ENCODE measurements at regions not wholly inside any gene's neighbourhood (a gene's known extent, or its start where the extent isn't known, plus 50 kb on each side); places are given as distances from the start of the nearest gene placed in this dataset.

DNA sequence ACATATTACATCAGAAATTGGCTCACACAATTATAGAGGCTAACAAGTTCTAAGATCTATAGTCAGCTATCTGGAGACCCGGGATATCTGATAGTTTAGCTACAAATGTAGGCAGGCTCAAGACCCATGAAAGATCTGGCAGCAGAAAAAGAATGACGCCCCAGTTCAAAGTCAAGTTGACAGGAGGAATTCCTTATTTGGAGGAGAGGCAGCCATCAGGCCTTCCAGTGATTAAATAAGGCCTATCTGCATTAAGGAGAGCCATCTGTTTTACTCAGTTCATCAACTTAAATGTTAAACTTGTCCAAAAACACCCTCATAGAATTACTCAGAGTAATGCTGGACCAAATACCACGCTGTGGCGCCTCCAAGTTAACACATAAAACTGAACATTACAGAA is 1402.6 kb downstream of the FAM181B start:
- BruUV-seq (replicated peaks): no TSS peak
- no peak overlapping the region for H3K27ac ChIP-seq (ENCODE audit: low read depth, low read length, poor library complexity, severe bottlenecking)
- H3K79me2 ChIP-seq (ENCODE audit: insufficient read depth, low read depth, low read length): no peaks in the 10 kb centered on the region
- no peak overlapping the region for H3K4me2 ChIP-seq (ENCODE audit: low read length)
- no peak overlapping the region for H2AFZ ChIP-seq (ENCODE audit: low read length)
- no peaks in the 10 kb centered on the region for H3K9me2 ChIP-seq (ENCODE audit: insufficient read depth, low read length)
- no peaks in the 10 kb centered on the region for H3K36me3 ChIP-seq (ENCODE audit: insufficient read depth, low read length)
- intact Hi-C loops (cut with micrococcal nuclease; ENCODE audit: unreplicated experiment): no loop called here
- no peak for DNase-seq (ENCODE audit: low spot score)
- H3K4me1 ChIP-seq (ENCODE audit: insufficient read depth, low read length, poor library complexity, severe bottlenecking): no peaks in the 10 kb centered on the region
- no peak overlapping the region for H3K4me3 ChIP-seq (ENCODE audit: low read depth, low read length, poor library complexity, severe bottlenecking)
- no peak for TF ChIP-seq EZH2phosphoT487 (IDR thresholded peaks at IDR 0.05; ENCODE audit: borderline replicate concordance, low read depth, low read length)
- TF ChIP-seq, protein P1, sequence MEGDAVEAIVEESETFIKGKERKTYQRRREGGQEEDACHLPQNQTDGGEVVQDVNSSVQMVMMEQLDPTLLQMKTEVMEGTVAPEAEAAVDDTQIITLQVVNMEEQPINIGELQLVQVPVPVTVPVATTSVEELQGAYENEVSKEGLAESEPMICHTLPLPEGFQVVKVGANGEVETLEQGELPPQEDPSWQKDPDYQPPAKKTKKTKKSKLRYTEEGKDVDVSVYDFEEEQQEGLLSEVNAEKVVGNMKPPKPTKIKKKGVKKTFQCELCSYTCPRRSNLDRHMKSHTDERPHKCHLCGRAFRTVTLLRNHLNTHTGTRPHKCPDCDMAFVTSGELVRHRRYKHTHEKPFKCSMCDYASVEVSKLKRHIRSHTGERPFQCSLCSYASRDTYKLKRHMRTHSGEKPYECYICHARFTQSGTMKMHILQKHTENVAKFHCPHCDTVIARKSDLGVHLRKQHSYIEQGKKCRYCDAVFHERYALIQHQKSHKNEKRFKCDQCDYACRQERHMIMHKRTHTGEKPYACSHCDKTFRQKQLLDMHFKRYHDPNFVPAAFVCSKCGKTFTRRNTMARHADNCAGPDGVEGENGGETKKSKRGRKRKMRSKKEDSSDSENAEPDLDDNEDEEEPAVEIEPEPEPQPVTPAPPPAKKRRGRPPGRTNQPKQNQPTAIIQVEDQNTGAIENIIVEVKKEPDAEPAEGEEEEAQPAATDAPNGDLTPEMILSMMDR (conservative IDR thresholded peaks at IDR 0.05; ENCODE audit: low read length): no peak
- CTCF ChIA-PET (ENCODE audit: unreplicated experiment): no interaction called here
- POLR2A ChIA-PET: interaction anchor here (0.5 to 0.7 kb wide), 2 partner anchors 14 to 1961 kb away, joined by 3 read pairs; no protein-coding TSS in a partner anchor
- H3K9me3 ChIP-seq (ENCODE audit: low read length): no peaks in the 10 kb centered on the region
- no peaks in the 10 kb centered on the region for H4K20me1 ChIP-seq (ENCODE audit: insufficient read depth, low read length)

DNA sequence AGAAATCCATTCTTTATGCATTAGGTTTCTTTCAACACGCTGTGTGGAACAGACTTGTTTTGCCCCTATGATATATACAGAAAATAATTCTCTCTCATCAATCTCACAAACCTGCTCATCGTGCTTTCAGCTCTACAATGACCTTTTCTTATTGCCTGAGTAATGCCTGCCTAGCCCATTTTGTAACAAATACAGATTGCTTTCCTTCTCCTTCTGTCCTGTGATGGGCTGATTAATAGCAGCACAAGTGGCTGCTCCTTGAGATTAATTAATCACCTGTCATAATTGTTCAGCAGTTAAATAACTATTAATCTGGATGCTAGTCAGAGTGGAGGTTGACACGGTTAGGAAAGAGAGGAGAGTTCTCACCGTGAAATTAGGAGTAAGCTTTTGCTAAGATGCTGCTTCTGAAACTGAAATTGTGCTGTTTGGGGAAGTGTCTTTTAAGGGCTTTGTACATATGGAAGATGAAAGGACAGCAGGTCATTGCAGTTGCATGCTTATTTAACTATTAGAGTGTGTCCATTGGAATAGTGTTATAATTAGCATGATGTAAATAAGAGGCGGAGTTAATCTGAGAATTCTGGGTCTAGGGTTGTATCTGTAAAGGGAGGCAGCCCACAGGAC is 1430.5 kb downstream of the FAM181B start:
- no peak overlapping the region for H3K4me2 ChIP-seq (ENCODE audit: low read length)
- TF ChIP-seq, protein P1 (conservative IDR thresholded peaks at IDR 0.05; ENCODE audit: low read length): no peak
- TF ChIP-seq EZH2phosphoT487 (IDR thresholded peaks at IDR 0.05; ENCODE audit: borderline replicate concordance, low read depth, low read length): no peak
- H3K9me2 ChIP-seq (ENCODE audit: insufficient read depth, low read length): no peaks in the 10 kb centered on the region
- no peaks in the 10 kb centered on the region for H3K4me1 ChIP-seq (ENCODE audit: insufficient read depth, low read length, poor library complexity, severe bottlenecking)
- no peak for DNase-seq (ENCODE audit: low spot score)
- no peaks in the 10 kb centered on the region for H3K79me2 ChIP-seq (ENCODE audit: insufficient read depth, low read depth, low read length)
- POLR2A ChIA-PET: no interaction called here
- intact Hi-C loops (cut with micrococcal nuclease; ENCODE audit: unreplicated experiment): no loop called here
- H4K20me1 ChIP-seq (ENCODE audit: insufficient read depth, low read length): no peaks in the 10 kb centered on the region
- no peaks in the 10 kb centered on the region for H3K9me3 ChIP-seq (ENCODE audit: low read length)
- no peak overlapping the region for H3K4me3 ChIP-seq (ENCODE audit: low read depth, low read length, poor library complexity, severe bottlenecking)
- CTCF ChIA-PET (ENCODE audit: unreplicated experiment): no interaction called here
- no peak overlapping the region for H2AFZ ChIP-seq (ENCODE audit: low read length)
- BruUV-seq (replicated peaks): no TSS peak
- no peaks in the 10 kb centered on the region for H3K36me3 ChIP-seq (ENCODE audit: insufficient read depth, low read length)
- no peak overlapping the region for H3K27ac ChIP-seq (ENCODE audit: low read depth, low read length, poor library complexity, severe bottlenecking)

GRCh38 chr11:81301166-81301830 is 1432.4 kb downstream of the FAM181B start:
- no TSS peak for BruUV-seq (replicated peaks)
- no peak for DNase-seq (ENCODE audit: low spot score)
- no peaks in the 10 kb centered on the region for H4K20me1 ChIP-seq (ENCODE audit: insufficient read depth, low read length)
- CTCF ChIA-PET (ENCODE audit: unreplicated experiment): no interaction called here
- no peak for TF ChIP-seq EZH2phosphoT487 (IDR thresholded peaks at IDR 0.05; ENCODE audit: borderline replicate concordance, low read depth, low read length)
- TF ChIP-seq, protein P1 (conservative IDR thresholded peaks at IDR 0.05; ENCODE audit: low read length): no peak
- POLR2A ChIA-PET: interaction anchor here (0.6 kb wide), 1 partner anchor 180 kb away, joined by 4 read pairs; no protein-coding TSS in a partner anchor
- H3K9me2 ChIP-seq (ENCODE audit: insufficient read depth, low read length): no peaks in the 10 kb centered on the region
- H3K36me3 ChIP-seq (ENCODE audit: insufficient read depth, low read length): no peaks in the 10 kb centered on the region
- H3K4me1 ChIP-seq (ENCODE audit: insufficient read depth, low read length, poor library complexity, severe bottlenecking): no peaks in the 10 kb centered on the region
- no peak overlapping the region for H3K4me3 ChIP-seq (ENCODE audit: low read depth, low read length, poor library complexity, severe bottlenecking)
- intact Hi-C loops (cut with micrococcal nuclease; ENCODE audit: unreplicated experiment): no loop called here
- H2AFZ ChIP-seq (ENCODE audit: low read length): no peak overlapping the region
- no peaks in the 10 kb centered on the region for H3K9me3 ChIP-seq (ENCODE audit: low read length)
- H3K4me2 ChIP-seq (ENCODE audit: low read length): no peak overlapping the region
- no peaks in the 10 kb centered on the region for H3K79me2 ChIP-seq (ENCODE audit: insufficient read depth, low read depth, low read length)
- no peak overlapping the region for H3K27ac ChIP-seq (ENCODE audit: low read depth, low read length, poor library complexity, severe bottlenecking)
